PC-9 (cell line): ENCODE measurements at regions not wholly inside any gene's neighbourhood (a gene's known extent, or its start where the extent isn't known, plus 50 kb on each side); places are given as distances from the start of the nearest gene placed in this dataset.

Source experiments
- BruUV-seq: library from RNA; stranded (reverse); fragments of 400-500 nt; replicated peaks from 2 replicates; lab custom pipeline; 2021; lab: Mats Ljungman, UMichigan
- CTCF ChIA-PET: fragments of 300-600 bp; sonication (Branson Sonifier 250); formaldehyde crosslinking; loops from one replicate; lab custom pipeline; 2022; ENCODE audit warnings: antibody characterized with exemption; lab: Charles Lee
- POLR2A ChIA-PET: fragments of 300-600 bp; sonication (Branson Sonifier 250); formaldehyde crosslinking; loops from one replicate; lab custom pipeline; 2022; ENCODE audit warnings: antibody characterized with exemption; ENCODE audit not compliant: unreplicated experiment; lab: Charles Lee
- DNase-seq, 2 experiments: peaks; one replicate each; pipeline versions ENCODE4 v3.0.0 to v3.0.0-alpha.2; 2015 to 2022; ENCODE audit warnings: mixed read lengths in 1 of 2
- H2AFZ ChIP-seq: fragments of 200-600 bp; sonication (generic); 2 replicates; pipeline ENCODE4 v1.8.1; 2017; ENCODE audit warnings: antibody characterized with exemption
- H3F3A ChIP-seq: fragments of 200-600 bp; sonication (generic); 2 replicates; pipeline ENCODE4 v1.8.1; 2017; ENCODE audit warnings: antibody characterized with exemption, mild to moderate bottlenecking, low read depth; ENCODE audit not compliant: insufficient read depth
- H3K27ac ChIP-seq: fragments of 200-600 bp; sonication (generic); 2 replicates; pipeline ENCODE4 v1.6.1; 2016; ENCODE audit warnings: mixed run types
- H3K27me3 ChIP-seq: fragments of 200-600 bp; sonication (generic); 2 replicates; pipeline ENCODE4 v1.6.1; 2016; ENCODE audit warnings: low read depth, mixed run types; ENCODE audit not compliant: insufficient read depth
- H3K36me3 ChIP-seq: fragments of 200-600 bp; sonication (generic); 2 replicates; pipeline ENCODE4 v1.6.1; 2016; ENCODE audit warnings: low read depth, mixed run types
- H3K4me1 ChIP-seq: fragments of 200-600 bp; sonication (generic); replicated peaks from 2 replicates; pipeline ENCODE4 v1.6.1; 2016; ENCODE audit warnings: mixed run types; ENCODE audit not compliant: insufficient read depth
- H3K4me2 ChIP-seq: fragments of 200-600 bp; sonication (generic); 2 replicates; pipeline ENCODE4 v1.6.1; 2017; ENCODE audit warnings: mixed run types
- H3K4me3 ChIP-seq: fragments of 200-600 bp; sonication (generic); 2 replicates; pipeline ENCODE4 v1.6.1; 2016; ENCODE audit warnings: mixed run types
- H3K79me2 ChIP-seq: fragments of 200-600 bp; sonication (generic); 2 replicates; pipeline ENCODE4 v1.6.1; 2017; ENCODE audit warnings: low read depth, mixed run types
- H3K9me2 ChIP-seq: fragments of 200-600 bp; sonication (generic); 2 replicates; pipeline ENCODE4 v1.8.1; 2017; ENCODE audit warnings: mild to moderate bottlenecking; ENCODE audit not compliant: insufficient read depth
- H3K9me3 ChIP-seq: fragments of 200-600 bp; sonication (generic); 2 replicates; pipeline ENCODE4 v1.8.1; 2016; ENCODE audit warnings: low read depth; ENCODE audit not compliant: insufficient read depth
- H4K20me1 ChIP-seq: fragments of 200-600 bp; sonication (generic); 2 replicates; pipeline ENCODE4 v1.8.1; 2017; ENCODE audit not compliant: insufficient read depth
- CTCF ChIP-seq: fragments of 200-600 bp; sonication (generic); conservative IDR thresholded peaks from 2 replicates; pipeline ENCODE4 v1.6.1; 2017; ENCODE audit warnings: mixed run types, antibody characterized with exemption, mild to moderate bottlenecking, moderate library complexity
- EZH2 ChIP-seq: fragments of 200-600 bp; sonication (generic); IDR thresholded peaks from 2 replicates; pipeline ENCODE4 v1.8.0; 2017; ENCODE audit warnings: antibody characterized with exemption, low read depth
- intact Hi-C: fragments of 100-400 bp; cut with micrococcal nuclease; formaldehyde crosslinking; loops from one replicate; pipeline ENCODE4 v1.10.0; 2022; ENCODE audit not compliant: unreplicated experiment

DNA sequence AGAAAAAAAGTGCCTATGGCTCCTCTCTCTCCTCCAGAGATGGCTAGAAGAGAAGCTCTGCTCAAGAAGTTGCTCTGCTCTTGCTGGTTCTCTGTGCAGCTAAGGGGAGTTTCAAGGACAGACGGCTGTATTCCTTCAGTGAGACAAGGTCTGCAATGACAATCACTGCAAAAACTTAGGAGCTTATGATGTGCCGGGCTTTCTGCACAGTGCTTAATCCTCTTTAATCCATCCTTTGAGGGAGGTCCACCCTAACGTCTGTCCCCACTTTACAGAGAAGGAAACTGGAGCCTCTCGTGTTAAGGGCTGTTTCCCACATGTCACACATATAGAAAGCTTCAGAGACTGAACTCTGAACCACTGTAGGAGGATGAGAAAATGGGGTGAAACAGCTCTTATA, 260.6 kb downstream of the MEX3B start:
- Histone ChIP-seq H3K79me2 (no peaks in the 10 kb centered on the region), H3K4me3 (no peak overlapping the region), H3K4me2 (no peak overlapping the region), H3K4me1 (no peaks in the 10 kb centered on the region), H3K36me3 (no peaks in the 10 kb centered on the region), H2AFZ (no peak overlapping the region), H4K20me1 (no peaks in the 10 kb centered on the region), H3K9me3 (no peaks in the 10 kb centered on the region), H3K27me3 (peaks cover 75% of the 10 kb centered on the region), H3K27ac (no peak overlapping the region), H3K9me2 (no peaks in the 10 kb centered on the region), H3F3A (no peaks in the 10 kb centered on the region)
- CTCF ChIA-PET: no interaction called here
- no TSS peak for BruUV-seq
- no peak for TF ChIP-seq CTCF
- no peak for TF ChIP-seq EZH2
- DNase-seq: no peak
- intact Hi-C loops: no loop called here
- POLR2A ChIA-PET: no interaction called here

DNA sequence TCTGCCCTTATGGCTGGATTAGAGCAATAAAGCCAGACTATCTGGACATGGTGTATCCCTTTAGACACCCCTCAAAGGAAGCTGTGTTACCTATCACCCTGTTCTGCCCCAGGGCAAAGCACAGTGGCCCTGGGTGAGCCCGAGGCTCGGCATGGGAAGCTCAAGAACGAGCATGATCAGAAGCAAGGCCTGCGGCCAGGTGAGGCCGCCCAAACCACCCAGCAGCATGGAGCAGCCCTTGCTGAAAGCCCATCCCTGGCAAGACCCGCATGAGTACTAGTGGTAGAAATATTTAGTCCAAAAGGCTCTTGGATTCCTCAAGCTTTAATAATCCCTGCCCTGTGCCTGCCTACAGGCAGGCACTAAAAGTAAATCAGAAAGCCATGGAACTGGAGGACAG, 261.1 kb downstream of the MEX3B start:
- DNase-seq: no peak
- no peaks in the 10 kb centered on the region for H4K20me1 ChIP-seq
- CTCF ChIA-PET: no interaction called here
- no TSS peak for BruUV-seq
- H3K4me1 ChIP-seq: no peaks in the 10 kb centered on the region
- TF ChIP-seq EZH2 (no peak), CTCF (no peak)
- H3K9me3 ChIP-seq: no peaks in the 10 kb centered on the region
- intact Hi-C loops: no loop called here
- no peaks in the 10 kb centered on the region for H3F3A ChIP-seq
- POLR2A ChIA-PET: no interaction called here
- H3K36me3 ChIP-seq: no peaks in the 10 kb centered on the region
- H3K27ac ChIP-seq: no peak overlapping the region
- H3K79me2 ChIP-seq: no peaks in the 10 kb centered on the region
- no peak overlapping the region for H2AFZ ChIP-seq
- no peak overlapping the region for H3K4me3 ChIP-seq
- no peak overlapping the region for H3K4me2 ChIP-seq
- no peaks in the 10 kb centered on the region for H3K9me2 ChIP-seq
- H3K27me3 ChIP-seq: peaks cover 79% of the 10 kb centered on the region

DNA sequence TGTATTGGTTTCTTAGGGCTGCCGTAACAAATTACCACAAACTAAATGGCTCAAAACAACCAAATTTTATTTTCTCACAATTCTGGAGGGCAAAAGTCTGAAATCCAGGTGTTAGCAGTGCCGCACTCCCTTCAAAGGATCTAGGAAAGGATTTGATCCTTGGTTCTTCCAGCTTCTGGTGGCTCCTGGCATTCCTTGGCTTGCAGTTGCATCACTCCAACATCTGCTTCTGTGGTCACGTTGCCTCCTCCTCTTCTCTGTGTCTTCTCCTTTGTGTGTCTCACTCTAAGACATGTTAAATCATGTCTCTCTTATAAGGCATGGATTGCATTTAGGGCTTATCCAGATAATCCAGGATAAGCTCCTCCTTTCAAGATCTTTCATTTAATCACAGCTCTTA, 262.2 kb downstream of the MEX3B start:
- H3K27me3 ChIP-seq: peaks cover 74% of the 10 kb centered on the region
- no peaks in the 10 kb centered on the region for H3K9me2 ChIP-seq
- no peak overlapping the region for H3K4me2 ChIP-seq
- DNase-seq: no peak
- H3K27ac ChIP-seq: no peak overlapping the region
- POLR2A ChIA-PET: no interaction called here
- H3K9me3 ChIP-seq: no peaks in the 10 kb centered on the region
- intact Hi-C loops: no loop called here
- H3K4me3 ChIP-seq: no peak overlapping the region
- H3K4me1 ChIP-seq: no peaks in the 10 kb centered on the region
- H3K36me3 ChIP-seq: no peaks in the 10 kb centered on the region
- H4K20me1 ChIP-seq: no peaks in the 10 kb centered on the region
- CTCF ChIA-PET: no interaction called here
- no peaks in the 10 kb centered on the region for H3F3A ChIP-seq
- H2AFZ ChIP-seq: no peak overlapping the region
- TF ChIP-seq CTCF: no peak
- TF ChIP-seq EZH2: no peak
- BruUV-seq: no TSS peak
- H3K79me2 ChIP-seq: no peaks in the 10 kb centered on the region
